Gastrocnemius medialis (tissue), 4 donors: ENCODE measurements at regions not wholly inside any gene's neighbourhood (a gene's known extent, or its start where the extent isn't known, plus 50 kb on each side); places are given as distances from the start of the nearest gene placed in this dataset.

ENCODE experiments used
- ATAC-seq, 2 donors: fragments of 150-250 bp; one replicate each; pipeline ENCODE4 v1.9.1; 2016
- DNase-seq, 2 donors: peaks; one replicate each; pipeline ENCODE4 v3.0.0-alpha.2; 2019
- H3K27ac ChIP-seq, 4 donors: fragments of 200-600 bp; sonication (generic); 1 replicate in 1 of 4; 2 replicates in 3 of 4; pipeline ENCODE4 v1.5.1; 2016 to 2018; ENCODE audit warnings: mild to moderate bottlenecking in 2 of 4, moderate library complexity in 1 of 4
- H3K27me3 ChIP-seq, 3 donors: fragments of 200-600 bp; sonication (generic) in 2 of 3; 1 replicate in 1 of 3; 2 replicates in 2 of 3; pipeline versions ENCODE4 v1.5.1 to v1.6.0; 2016 to 2019; ENCODE audit warnings: mild to moderate bottlenecking in 1 of 3, moderate library complexity in 1 of 3
- H3K36me3 ChIP-seq, 2 donors: fragments of 200-600 bp; sonication (generic) in 1 of 2; one replicate each; pipeline ENCODE4 v1.5.1; 2017 to 2018
- H3K4me1 ChIP-seq, 2 donors: fragments of 200-600 bp; sonication (generic) in 1 of 2; one replicate each; pipeline ENCODE4 v1.5.1; 2016 to 2017; ENCODE audit warnings: mild to moderate bottlenecking in 2 of 2
- H3K4me3 ChIP-seq, 4 donors: fragments of 200-600 bp; sonication (generic) in 3 of 4; 1 replicate in 1 of 4; 2 replicates in 3 of 4; pipeline ENCODE4 v1.5.1; 2016 to 2019; ENCODE audit warnings: mild to moderate bottlenecking in 2 of 4
- H3K9me3 ChIP-seq, 3 donors: fragments of 200-600 bp; sonication (generic) in 2 of 3; 1 replicate in 1 of 3; 2 replicates in 2 of 3; pipeline ENCODE4 v1.5.1; 2016 to 2019
- POLR2A ChIP-seq, 2 donors: fragments of 450-650 bp; IDR thresholded peaks; one replicate each; pipeline ENCODE4 v1.6.1; 2017; ENCODE audit warnings: antibody characterized with exemption in 2 of 2, mild to moderate bottlenecking in 2 of 2, moderate library complexity in 2 of 2
- in situ Hi-C, 4 donors: fragments of 200-750 bp; cut with MboI; loops; one replicate each; pipeline versions ENCODE4 v1.15.0 to v1.8.0; 2017; ENCODE audit warnings: low sequenced_read_pairs in 4 of 4
- intact Hi-C: fragments of 100-400 bp; cut with DNase I; formaldehyde crosslinking; loops from one replicate; pipeline ENCODE4 v1.15.1; 2023; ENCODE audit warnings: low total_unique reads
- TF ChIP-seq, protein P1 (sequence below), 5 experiments: fragments of 450-650 bp in 3 of 5; fragments of 200-600 bp in 2 of 5; sonication (generic) in 2 of 5; IDR thresholded peaks in 4 of 5; conservative IDR thresholded peaks in 1 of 5; 1 replicate in 4 of 5; 2 replicates in 1 of 5; pipeline ENCODE4 v1.5.1; 2016 to 2019; ENCODE audit warnings: antibody characterized with exemption in 5 of 5, mild to moderate bottlenecking in 3 of 5, moderate library complexity in 3 of 5

DNA sequence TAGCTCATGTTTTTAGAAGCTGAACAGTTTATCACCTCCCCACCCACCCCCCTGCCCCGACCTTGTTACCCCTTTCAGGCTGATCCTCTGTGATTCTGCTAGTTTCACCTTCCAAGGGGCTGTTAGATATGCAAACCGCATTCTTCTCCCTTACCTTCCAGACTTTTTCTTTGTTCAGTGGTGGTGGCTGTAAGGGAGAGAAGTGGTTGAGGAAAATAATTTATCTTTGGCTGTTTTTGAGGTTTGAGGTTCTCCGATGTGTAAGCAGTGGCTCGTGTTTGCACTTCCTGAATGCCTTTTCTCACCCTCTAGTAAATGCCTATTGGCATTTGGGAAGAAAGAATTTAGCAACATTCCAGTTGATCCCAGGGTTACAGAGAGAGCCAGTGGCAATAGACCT, 69.4 kb upstream of the KCNG1 start:
- Histone ChIP-seq H3K4me3 (no peak overlapping the region), H3K9me3 (no peaks in the 10 kb centered on the region), H3K36me3 (no peaks in the 10 kb centered on the region), H3K27me3 (peaks cover 18 to 33% (median 29%) of the 10 kb centered on the region in 3 donors), H3K27ac (no peak overlapping the region), H3K4me1 (no peaks in the 10 kb centered on the region)
- in situ Hi-C loops = no loop called here
- intact Hi-C loops = no loop called here
- no peak for DNase-seq
- TF ChIP-seq POLR2A (IDR thresholded peaks at IDR 0.05) = no peak
- TF ChIP-seq, protein P1, sequence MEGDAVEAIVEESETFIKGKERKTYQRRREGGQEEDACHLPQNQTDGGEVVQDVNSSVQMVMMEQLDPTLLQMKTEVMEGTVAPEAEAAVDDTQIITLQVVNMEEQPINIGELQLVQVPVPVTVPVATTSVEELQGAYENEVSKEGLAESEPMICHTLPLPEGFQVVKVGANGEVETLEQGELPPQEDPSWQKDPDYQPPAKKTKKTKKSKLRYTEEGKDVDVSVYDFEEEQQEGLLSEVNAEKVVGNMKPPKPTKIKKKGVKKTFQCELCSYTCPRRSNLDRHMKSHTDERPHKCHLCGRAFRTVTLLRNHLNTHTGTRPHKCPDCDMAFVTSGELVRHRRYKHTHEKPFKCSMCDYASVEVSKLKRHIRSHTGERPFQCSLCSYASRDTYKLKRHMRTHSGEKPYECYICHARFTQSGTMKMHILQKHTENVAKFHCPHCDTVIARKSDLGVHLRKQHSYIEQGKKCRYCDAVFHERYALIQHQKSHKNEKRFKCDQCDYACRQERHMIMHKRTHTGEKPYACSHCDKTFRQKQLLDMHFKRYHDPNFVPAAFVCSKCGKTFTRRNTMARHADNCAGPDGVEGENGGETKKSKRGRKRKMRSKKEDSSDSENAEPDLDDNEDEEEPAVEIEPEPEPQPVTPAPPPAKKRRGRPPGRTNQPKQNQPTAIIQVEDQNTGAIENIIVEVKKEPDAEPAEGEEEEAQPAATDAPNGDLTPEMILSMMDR (IDR thresholded peaks at IDR 0.05 in 4 of 5, conservative IDR thresholded peaks at IDR 0.05 in 1 of 5) = no peak
- no peak for ATAC-seq

DNA sequence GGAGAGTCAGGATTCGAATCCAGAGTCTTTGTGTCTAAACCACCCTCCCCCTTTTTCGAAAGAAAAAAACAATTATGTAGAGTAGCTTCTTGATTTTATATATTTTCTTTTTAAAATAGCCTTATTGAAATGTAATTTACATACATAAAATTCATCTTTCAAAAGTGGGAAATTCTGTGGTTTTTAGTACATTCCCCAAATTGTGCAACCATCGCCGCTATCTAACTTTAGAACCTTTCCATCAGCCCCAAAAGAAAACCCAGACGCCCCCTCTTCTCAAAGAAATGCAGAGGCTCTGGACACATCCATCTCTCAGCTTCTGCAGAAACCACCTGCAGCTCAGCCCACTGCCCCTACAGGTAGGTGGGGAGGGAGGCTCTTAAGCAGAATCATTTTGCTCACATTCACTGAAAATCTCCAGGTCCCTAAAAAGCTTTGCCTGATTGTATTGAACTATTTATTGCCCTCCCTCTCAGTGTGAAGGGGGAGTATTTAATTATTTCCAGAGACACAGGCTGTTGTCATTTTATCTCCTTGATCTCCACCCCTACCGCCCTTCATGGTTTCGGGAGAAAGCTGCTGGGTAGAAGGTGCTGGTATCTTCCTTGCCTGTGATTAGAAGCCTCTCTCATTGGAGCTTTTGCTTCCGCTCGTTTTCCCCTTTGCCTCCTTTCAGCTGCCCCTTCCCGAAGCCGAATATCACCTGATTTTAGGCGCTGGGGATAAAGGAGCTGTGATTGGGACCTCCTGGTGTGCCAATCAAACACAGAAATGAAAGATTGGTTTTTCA, 68.7 kb upstream of the KCNG1 start:
- TF ChIP-seq, protein P1 (IDR thresholded peaks at IDR 0.05 in 4 of 5, conservative IDR thresholded peaks at IDR 0.05 in 1 of 5) = no peak
- TF ChIP-seq POLR2A (IDR thresholded peaks at IDR 0.05) = no peak
- H3K4me1 ChIP-seq = no peaks in the 10 kb centered on the region
- DNase-seq = no peak
- in situ Hi-C loops = no loop called here
- peaks cover 18 to 33% (median 29%) of the 10 kb centered on the region in 3 donors for H3K27me3 ChIP-seq
- H3K27ac ChIP-seq = no peak overlapping the region
- H3K36me3 ChIP-seq = no peaks in the 10 kb centered on the region
- no peak for ATAC-seq
- H3K4me3 ChIP-seq = no peak overlapping the region
- no peaks in the 10 kb centered on the region for H3K9me3 ChIP-seq
- intact Hi-C loops = no loop called here

DNA sequence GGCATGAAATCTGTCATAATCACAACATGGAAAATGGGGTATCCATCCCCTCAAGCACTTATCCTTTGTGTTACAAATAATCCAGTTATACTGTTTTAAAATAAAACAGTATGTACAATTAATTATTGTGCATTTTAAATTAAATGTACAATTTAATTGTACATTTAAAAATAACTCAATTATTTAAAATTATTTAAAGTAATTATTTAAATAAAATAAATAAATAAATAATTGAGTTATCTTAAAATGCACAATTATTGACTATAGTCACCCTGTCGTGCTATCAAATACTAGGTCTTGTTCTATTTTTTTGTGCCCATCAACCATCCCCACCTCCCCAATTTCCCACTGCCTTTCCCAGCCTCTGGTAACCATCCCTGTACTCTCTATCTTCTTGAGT, 66.9 kb upstream of the KCNG1 start:
- ATAC-seq = no peak
- no peak overlapping the region for H3K27ac ChIP-seq
- H3K4me3 ChIP-seq = no peak overlapping the region
- H3K27me3 ChIP-seq = peaks cover 18 to 33% (median 29%) of the 10 kb centered on the region in 3 donors
- in situ Hi-C loops = no loop called here
- no peaks in the 10 kb centered on the region for H3K4me1 ChIP-seq
- TF ChIP-seq POLR2A (IDR thresholded peaks at IDR 0.05) = no peak
- TF ChIP-seq, protein P1 (IDR thresholded peaks at IDR 0.05 in 4 of 5, conservative IDR thresholded peaks at IDR 0.05 in 1 of 5) = no peak
- intact Hi-C loops = no loop called here
- no peak for DNase-seq
- H3K9me3 ChIP-seq = no peaks in the 10 kb centered on the region
- no peaks in the 10 kb centered on the region for H3K36me3 ChIP-seq

DNA sequence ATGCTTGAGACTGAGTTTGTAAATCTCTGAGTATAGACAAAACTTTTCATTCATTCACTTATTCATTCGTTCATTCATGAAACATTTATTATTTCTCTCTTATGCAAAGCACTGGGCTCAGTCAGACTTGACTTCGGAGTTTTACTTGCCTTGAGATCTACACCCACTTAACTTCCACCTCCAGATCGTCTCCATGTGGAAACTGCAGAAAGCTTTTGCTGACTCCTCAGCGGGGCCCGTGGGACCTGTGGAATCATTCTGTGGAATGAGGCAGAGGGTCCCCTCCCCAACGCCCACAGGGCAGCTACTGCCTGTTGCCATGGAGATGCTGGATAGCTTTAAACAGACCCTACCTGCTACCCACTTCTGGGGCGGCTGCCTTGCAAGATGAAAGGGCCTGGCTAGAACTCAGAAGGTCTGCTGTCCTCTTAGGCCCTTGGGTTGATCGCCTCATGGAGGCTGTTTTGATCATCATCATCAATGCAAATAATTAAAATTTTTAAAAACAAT, 66.4 kb upstream of the KCNG1 start:
- Histone ChIP-seq H3K27ac (no peak overlapping the region), H3K36me3 (no peaks in the 10 kb centered on the region), H3K4me3 (no peak overlapping the region), H3K9me3 (no peaks in the 10 kb centered on the region), H3K27me3 (peaks cover 18 to 31% (median 29%) of the 10 kb centered on the region in 3 donors), H3K4me1 (no peaks in the 10 kb centered on the region)
- ATAC-seq (no peak), DNase-seq (no peak)
- intact Hi-C loops = no loop called here
- TF ChIP-seq POLR2A (IDR thresholded peaks at IDR 0.05) = no peak
- in situ Hi-C loops = no loop called here

DNA sequence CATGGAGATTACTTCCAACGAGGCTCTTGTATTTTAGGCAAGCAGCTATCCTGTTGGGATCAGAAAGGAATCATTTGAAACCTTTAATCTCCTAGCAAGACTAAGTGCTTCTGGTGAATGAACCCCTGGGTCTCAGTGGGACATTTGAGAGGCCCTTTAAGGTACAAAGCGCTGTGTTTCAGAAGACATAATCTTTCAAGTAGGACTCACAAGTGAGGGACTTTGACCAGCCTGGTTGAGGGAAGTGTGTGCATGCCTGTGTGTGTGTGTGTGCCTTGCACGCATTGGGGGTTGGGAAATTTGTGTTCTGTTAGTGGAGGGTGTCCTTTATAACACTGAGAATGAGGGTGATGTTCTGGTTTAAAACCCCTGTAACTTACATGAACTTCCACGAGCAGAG, 64.4 kb upstream of the KCNG1 start:
- no peaks in the 10 kb centered on the region for H3K36me3 ChIP-seq
- intact Hi-C loops (no loop called here), in situ Hi-C loops (no loop called here)
- H3K4me3 ChIP-seq = no peak overlapping the region
- peaks cover 18 to 24% (median 22%) of the 10 kb centered on the region in 3 donors for H3K27me3 ChIP-seq
- no peak for DNase-seq
- no peak for ATAC-seq
- no peaks in the 10 kb centered on the region for H3K4me1 ChIP-seq
- TF ChIP-seq, protein P1 (IDR thresholded peaks at IDR 0.05 in 4 of 5, conservative IDR thresholded peaks at IDR 0.05 in 1 of 5) = no peak
- no peak for TF ChIP-seq POLR2A (IDR thresholded peaks at IDR 0.05)
- H3K9me3 ChIP-seq = no peaks in the 10 kb centered on the region
- H3K27ac ChIP-seq = no peak overlapping the region
